Jurkat, Clone E6-1 (cell line): ENCODE measurements at regions not wholly inside any gene's neighbourhood (a gene's known extent, or its start where the extent isn't known, plus 50 kb on each side); places are given as distances from the start of the nearest gene placed in this dataset.
"Not testable (repeated sequence)": the region's sequence is repeated elsewhere in the genome, so short reads cannot be mapped to it uniquely, and the experiment has no call there.

Source experiments
- DNase-seq: peaks from one replicate; pipeline ENCODE4 v3.0.0-alpha.2; 2011; ENCODE audit warnings: low read depth, low spot score
- H3K4me3 ChIP-seq: 2 replicates; pipeline ENCODE4 v1.5.1; 2011; ENCODE audit warnings: mild to moderate bottlenecking, low read length, control low read depth, moderate library complexity

DNA sequence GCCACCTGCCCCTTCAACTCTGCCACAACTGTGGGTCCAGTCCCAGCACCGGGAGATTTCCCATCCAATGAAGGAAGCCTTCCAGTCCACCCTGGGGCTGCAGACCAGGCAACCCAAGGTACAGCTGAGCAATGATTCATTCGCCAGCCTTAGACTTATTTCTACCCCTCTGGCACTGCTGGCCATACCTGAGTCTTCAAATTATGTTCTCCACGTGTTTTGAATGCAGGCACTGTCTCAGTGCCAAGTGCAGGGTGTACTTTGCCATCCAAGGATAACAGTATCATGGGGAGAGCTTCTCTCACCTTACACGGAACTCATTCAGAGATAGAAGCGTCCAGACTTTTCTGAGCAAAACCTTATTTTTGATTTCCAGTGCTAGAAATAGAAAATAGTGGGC lies 175.6 kb downstream of the ZFP64 start:
- no peak overlapping the region for H3K4me3 ChIP-seq
- DNase-seq = no peak

DNA sequence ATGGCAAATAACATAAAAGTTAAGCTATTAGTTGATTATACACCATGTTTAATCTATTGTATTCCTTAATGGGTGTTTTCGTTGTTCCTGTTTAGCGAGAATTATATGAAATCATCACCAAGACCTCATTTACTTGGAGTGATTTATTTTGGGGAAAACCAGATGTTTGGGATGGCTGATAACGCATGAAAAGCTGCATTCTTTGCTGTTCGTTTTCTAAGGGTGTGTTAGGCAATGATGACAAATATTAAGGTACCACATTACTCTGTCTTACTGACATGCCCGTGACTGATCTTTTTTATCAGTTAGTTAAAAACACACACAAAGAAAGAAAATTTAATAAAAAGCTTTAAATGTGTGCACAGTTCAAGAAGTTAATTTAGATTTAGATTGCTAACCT lies 176.4 kb downstream of the ZFP64 start:
- H3K4me3 ChIP-seq = no peak overlapping the region
- no peak for DNase-seq

DNA sequence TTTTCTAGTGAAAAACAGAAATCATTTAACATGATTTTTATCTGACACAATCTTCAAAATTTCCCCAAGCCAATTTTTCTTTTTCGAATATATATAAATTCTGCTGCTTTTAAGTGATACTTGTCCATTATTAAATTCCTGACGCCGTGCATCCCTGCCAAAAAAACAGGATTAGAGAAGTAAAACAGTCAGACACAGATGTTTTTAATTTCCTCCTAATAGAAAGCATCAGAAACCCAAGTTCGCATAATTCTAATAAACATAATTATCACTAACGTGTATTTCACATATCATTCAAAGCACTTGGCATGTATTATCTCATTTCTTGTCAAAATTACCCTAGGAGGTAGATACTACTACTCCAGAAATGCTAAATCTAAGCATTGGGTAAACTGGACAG lies 179.5 kb downstream of the ZFP64 start:
- no peak overlapping the region for H3K4me3 ChIP-seq
- no peak for DNase-seq

DNA sequence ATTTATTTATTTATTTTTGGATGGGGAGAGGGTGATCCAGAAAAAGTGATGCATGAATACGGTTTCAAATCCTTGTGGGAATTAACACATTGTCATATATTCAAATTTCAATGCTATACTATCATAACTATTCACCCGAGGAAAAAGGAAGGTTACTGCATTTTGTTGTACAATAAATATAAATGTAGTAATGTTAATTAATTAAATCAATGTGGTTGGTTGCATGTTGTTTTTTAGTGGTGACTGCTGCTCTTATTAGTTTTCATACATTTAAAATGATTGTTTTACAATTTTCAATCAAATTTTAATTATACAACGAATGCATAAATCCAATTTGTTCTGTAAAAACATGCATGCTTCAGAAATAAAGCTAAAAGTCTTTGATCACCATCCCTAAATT lies 180.5 kb downstream of the ZFP64 start:
- H3K4me3 ChIP-seq = no peak overlapping the region
- no peak for DNase-seq

DNA sequence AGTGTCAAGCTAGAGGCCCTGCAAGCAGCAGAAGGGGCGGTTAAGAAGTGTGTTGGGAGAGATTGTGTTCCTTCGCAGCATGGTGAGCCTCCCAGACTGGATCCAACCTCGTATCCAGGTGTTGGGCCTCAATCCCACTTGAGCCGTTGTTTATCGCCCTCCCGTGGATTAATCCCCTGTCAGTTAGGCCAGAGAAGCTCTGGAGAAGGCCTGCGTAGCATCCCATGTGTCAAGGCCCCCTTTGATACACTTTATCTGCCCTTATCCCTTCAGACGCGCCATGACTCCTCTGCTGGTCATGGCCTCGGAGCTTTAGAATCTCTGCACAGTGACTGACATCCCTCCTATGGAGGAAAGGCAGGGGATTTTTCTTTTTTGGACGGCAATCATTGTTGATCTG lies 181.0 kb downstream of the ZFP64 start:
- H3K4me3 ChIP-seq = no peak overlapping the region
- DNase-seq = no peak

DNA sequence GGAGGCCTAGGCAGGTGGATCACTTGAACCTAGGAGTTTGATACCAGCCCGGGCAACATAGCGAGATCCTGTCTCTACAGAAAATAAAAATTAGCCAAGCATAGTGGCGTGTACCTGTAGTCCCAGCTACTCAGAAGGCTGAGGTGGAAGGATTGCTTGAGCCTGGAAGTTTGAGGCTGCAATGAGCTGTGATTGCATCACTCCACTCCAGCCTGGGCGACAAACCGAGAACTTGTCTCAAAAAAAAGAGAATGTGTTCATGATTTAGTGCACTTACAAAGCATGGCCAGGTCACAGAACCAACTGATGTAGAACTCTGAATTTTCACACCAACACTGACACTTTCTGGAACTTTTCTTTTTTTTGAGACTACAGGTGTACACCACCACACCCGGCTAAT lies 182.7 kb downstream of the ZFP64 start:
- no peak for DNase-seq

DNA sequence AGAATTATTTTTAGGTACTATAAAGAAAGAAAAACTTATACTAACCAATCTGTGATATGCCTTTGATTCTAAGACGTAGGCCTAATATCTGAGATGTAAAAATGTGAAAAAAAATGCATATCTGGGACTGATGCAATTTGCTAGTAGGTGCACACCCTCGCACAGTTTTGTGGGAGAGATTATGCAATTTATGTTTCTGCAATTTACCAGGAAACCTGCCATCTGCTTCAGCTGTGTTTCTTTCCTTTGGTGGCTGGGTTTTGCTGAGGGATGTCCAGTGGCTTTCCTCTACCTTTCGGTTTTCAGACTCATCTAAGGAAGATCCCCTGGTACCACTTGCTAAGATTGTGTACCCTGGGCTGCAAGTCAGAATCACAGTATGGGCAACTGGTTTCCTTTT lies 186.9 kb downstream of the ZFP64 start:
- no peak for DNase-seq

More for the DNA sequence above, 182.7 kb downstream of the ZFP64 start:
- no peak overlapping the region for H3K4me3 ChIP-seq

DNA sequence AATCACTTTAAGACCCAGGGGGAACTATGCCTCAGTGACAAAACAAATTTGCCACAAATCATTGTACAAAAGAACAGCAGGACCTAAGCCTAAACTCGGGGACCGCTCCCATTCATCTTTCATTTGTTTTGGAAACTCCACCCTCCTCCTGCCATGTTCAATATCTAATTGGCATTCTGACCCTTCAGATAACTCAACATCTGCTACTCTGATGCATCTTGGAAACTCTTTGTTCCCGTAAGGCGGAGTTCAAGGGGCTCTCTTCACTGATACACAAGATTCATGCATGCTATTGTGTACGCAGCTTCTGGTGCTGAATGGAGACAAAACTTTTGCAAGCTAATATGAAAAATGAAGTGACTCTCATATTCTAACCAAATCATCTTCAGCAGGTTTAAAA lies 187.6 kb downstream of the ZFP64 start:
- DNase-seq = no peak
- no peak overlapping the region for H3K4me3 ChIP-seq

More for the DNA sequence above, 186.9 kb downstream of the ZFP64 start:
- no peak overlapping the region for H3K4me3 ChIP-seq

DNA sequence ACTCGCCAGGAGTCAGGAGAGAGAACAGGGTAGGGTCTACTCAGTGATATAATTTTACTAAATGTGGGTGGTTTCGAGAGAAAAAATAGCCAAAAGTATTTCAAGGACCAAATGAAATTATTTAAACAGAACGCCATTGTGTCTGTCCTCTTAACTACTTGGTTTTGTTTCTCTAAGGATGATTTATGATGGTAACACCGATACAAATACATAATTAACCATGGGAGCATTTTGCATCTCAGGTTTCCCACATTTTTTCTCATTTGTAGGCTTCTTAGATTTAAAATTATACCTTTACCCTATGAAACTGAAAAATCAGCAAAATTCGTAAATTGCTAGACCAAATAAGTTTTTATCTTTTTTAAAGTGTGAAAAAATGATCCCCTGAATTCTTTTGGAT lies 188.2 kb downstream of the ZFP64 start:
- no peak overlapping the region for H3K4me3 ChIP-seq
- no peak for DNase-seq

DNA sequence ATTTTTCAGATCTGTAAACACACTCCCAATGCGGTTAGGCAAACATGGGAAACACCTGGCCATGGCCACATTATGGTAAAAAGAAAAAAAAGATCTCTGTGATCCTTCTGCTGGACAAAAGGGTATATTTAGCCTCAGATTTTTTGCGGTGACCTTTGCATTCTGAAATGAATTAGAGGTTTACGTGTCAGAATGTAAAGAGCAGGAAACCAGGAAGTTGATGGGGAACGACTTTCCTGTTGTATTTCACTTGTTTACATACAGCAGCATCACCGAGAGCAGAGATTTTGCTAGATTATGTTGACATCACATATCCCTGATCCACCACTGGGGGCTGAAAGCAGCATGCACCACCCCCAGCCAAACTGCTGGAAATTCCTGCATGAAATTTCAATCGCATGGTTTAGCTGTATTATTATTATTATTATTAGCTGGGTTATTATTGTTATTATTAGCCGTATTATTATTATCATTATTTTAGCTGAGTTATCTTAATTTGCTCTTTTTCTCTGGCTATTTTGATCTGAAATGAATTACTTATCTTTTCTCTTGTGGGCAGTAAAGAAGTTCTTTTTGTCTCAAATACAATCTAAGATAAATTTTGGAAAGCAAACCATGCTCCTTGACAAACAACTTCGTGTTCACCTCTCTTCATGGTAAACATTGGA lies 189.4 kb downstream of the ZFP64 start:
- DNase-seq = no peak

DNA sequence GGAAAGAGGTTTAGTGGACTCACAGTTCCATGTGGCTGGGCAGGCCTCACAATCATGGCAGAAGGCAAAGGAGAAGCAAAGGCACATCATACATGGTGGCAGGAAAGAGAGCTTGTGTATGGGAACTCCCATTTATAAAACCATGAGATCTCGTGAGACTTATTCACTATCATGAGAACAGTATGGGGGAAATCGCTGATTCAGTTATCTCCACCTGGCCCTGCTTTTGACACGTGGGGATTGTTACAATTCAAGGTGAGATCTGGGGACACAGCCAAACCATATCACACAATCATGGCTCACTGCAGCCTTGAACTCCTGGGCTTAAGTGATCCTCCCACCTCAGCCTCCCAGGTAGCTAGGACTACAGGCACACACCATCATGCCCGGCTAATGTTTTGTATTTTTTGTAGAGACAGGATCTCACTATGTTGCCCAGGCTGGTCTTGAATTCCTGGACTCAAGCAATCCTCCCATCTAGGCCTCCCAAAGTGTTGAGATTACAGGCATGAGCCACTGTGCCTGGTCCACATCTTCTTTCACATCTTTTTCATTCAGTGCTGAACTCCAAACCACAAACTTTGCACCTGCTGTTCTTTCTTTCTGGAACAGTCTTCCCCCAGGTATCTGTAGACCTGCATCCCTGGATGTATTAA lies 194.2 kb downstream of the ZFP64 start:
- DNase-seq, H3K4me3 ChIP-seq: not testable (repeated sequence)

More for the DNA sequence above, 189.4 kb downstream of the ZFP64 start:
- H3K4me3 ChIP-seq = no peak overlapping the region

DNA sequence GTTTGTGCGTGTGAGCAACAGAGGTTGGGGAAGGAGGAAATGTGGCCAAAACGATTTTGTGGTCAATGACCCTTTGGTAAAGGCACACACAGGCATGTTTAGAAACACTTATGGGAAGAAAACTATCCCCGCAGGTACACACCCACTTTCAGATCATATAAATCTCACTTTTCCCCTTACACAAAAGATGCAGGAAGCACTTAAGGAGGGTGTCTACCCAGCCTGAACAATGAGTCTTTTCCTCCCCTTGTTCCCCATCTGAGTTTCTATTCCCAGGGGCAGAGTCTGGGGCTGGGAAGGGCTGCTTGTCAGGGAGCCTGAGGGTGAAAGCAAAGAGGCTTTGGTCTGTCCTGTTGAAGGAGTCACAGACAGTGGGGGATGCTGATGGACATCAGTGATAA lies 193.2 kb upstream of the SALL4 start:
- DNase-seq = no peak
- H3K4me3 ChIP-seq = no peak overlapping the region

DNA sequence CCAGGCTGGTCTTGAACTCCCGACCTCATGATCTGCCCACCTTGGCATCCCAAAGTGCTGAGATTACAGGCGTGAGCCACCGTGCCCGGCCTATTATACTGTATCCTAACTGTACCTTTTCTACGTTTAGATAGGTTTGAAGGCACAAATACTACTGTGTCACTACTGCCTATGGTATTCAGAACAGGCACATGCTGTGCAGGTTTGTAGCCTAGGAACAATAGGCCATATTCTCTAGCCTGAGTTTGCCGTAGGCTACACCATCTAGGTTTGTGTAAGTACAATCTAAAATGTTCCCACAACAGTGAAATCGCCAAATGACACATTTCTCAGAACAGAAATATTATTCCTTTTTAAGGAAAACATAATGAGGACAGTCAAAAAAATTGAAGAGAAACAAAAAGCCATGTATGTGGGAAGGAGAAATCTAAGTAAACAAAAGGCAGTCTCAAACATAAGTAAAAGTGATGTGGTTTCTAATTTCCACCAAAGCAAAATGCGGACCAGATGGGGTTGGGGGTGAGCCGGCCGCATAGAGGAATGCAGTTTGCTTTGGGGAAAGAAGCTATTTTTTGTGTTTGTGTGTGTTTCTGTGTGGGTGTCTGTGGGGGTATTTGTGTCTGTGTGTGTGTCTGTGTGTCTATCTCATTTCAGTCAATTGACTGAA lies 192.6 kb upstream of the SALL4 start:
- DNase-seq = no peak
- H3K4me3 ChIP-seq = no peak overlapping the region

DNA sequence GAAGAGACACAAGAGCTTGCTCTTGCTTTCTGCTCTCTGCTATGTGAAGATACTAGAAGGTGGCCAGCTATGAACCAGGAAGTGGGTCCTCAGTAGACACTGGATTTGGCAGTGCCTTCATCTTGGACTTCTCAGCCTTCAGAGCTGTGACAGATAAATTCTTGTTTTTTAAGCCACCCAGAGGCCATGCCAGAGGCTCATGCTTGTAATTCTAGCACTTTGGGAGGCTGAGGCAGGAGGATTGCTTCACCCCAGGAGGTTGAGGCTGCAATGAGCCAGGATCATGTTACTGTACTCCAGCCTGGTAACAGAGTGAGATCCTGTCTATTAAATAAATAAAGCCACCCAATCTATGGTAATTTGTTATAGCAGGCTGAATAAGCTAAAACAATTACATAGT lies 185.5 kb upstream of the SALL4 start:
- no peak for DNase-seq
- H3K4me3 ChIP-seq = no peak overlapping the region

DNA sequence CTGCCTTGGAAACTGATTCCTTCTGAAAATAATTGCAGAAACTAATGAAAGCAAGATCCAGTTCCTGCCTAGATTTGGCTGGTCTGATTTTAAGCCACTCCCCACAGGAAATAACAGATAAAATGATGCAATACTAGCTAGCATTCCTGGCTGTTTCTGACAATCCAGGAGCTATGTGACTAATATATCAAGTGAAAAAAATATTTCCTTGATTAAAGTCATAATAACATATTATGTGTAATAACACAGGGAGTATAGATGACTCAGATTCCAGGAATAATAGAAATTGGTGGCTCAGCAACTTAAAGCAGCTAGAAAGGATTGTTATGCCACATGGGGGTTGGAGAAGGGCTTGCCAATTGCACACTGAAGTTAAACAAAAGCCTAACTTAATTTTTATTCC lies 182.7 kb upstream of the SALL4 start:
- no peak overlapping the region for H3K4me3 ChIP-seq
- no peak for DNase-seq

DNA sequence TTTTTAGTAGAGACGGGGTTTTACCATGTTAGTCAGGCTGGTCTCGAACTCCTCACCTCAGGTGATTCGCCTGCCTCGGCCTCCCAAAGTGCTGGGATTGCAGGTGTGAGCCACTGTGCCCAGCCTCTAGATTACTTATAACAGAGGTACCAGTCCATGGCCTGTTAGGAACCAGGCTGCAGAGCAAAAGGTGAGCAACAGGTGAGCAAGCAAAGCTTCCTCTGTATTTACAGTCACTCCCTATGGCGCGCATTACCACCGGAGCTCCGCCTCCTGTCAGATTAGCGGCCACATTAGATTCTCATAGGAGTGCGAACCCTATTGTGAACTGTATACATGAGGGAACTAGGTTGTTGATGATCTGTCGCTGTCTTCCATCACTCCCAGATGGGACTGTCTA lies 178.0 kb upstream of the SALL4 start:
- no peak overlapping the region for H3K4me3 ChIP-seq
- DNase-seq = no peak

DNA sequence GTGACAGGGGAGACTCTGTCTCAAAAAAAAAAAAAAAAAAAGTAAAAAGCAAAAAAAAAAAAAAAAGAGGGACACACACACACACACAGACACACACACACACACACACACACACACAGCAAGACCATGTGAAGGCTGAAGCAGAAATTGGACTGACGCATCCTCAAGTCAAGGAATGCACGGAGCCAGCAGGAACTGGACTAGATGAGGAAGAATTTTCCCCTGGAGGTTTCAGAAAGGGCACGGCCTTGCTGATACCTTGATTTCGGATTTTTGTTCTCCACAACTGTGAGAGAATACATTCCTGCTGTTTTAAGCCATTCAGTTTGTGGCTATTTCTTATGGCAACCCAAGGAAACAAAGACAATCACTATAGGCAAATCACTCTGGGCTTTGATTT lies 176.9 kb upstream of the SALL4 start:
- no peak for DNase-seq
- no peak overlapping the region for H3K4me3 ChIP-seq

DNA sequence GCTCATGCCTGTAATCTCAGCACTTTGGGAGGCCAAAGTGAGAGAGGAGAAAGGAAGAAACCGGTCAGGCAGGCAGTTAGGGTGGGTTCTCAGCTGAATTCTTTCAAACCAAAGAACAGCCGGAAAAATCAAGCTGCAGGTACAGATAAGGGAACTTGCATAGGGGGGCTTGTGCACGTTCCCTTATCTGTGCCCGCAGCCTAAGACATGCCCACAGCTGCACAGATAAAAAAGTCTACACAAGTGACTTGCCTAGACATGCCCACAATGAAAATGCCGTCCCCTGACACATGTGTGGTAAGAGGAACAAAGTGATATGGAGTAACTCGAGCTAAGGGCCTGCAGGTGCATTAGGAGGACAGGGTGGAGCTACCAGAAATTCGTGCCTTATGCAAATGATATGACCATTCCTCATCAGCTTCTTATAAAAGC lies 175.8 kb upstream of the SALL4 start:
- no peak overlapping the region for H3K4me3 ChIP-seq
- DNase-seq = peak; percentile 44

DNA sequence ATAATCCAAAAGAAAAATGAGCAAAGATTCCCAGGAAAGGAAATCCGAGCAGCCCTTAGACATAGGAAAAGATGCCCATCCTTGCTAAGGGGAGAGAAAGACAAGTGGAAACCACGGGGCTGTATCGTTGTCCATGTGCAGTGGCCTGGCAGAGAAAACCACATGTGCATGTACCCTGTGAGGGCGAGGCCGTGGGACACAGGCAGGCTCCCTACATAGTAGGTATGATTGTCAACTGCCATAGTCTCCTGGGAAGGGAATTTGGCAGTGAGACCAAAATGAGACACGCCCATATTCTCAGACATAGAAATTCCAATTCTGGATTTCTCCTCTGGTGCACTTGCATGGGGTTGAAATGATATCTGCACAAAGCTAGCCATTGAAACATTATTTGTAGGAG lies 169.7 kb upstream of the SALL4 start:
- no peak overlapping the region for H3K4me3 ChIP-seq
- DNase-seq = no peak

DNA sequence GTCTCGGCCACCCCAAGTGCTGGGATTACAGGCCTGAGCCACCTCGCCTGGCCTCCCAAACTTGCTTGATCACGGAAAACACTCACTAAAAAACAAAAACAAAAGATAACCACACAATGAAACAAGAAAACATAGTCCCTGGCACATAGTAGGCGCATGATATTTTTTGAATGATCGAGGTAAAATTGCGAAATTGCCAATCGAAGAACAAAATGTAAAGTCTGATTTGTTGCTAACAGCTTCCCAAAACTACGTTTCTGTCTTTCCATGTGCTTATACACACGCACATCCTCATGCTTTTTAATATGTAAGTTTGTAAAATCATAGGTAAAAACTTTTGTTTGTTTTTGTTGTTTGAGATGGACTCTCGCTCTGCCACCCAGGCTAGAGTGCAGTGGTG lies 168.5 kb upstream of the SALL4 start:
- no peak for DNase-seq
- H3K4me3 ChIP-seq = no peak overlapping the region

DNA sequence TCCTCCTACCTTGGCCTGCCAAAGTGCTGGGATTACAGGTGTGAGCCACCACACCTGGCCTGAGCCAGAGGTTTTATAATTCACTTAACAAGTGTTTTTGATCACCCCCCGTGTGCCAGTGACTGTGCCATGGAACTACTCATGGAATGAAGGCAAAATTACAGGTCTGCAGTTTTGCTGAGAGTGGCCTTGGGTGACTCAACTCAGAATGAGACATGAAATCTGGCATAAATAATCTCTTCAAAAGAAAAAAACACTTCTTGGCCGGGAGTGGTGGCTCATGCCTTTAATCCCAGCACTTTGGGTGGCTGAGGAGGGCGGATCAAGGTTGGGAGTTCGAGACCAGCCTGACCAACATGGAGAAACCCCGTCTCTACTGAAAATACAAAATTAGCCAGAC lies 166.9 kb upstream of the SALL4 start:
- H3K4me3 ChIP-seq = no peak overlapping the region
- DNase-seq = no peak
